ENCODE measurements at regions not wholly inside any gene's neighbourhood (a gene's known extent, or its start where the extent isn't known, plus 50 kb on each side); places are given as distances from the start of the nearest gene placed in this dataset.

GRCh38 chr7:106175507-106175906 lies 63.4 kb upstream of the SYPL1 start:
- TF ChIP-seq EZH2 (IDR thresholded peaks at IDR 0.05; ENCODE audit: insufficient read depth, poor library complexity, severe bottlenecking), result no peak
- TF ChIP-seq EZH2phosphoT487 (IDR thresholded peaks at IDR 0.05; ENCODE audit: insufficient read depth, low read depth), result no peak
